ENCODE measurements at regions not wholly inside any gene's neighbourhood (a gene's known extent, or its start where the extent isn't known, plus 50 kb on each side); places are given as distances from the start of the nearest gene placed in this dataset.
"Not testable (repeated sequence)": the region's sequence is repeated elsewhere in the genome, so short reads cannot be mapped to it uniquely, and the experiment has no call there.

GRCh38 chr4:132269303-132269990 is 879.6 kb upstream of the PCDH10 start:
- no peak for DNase-seq

- DNase-seq = no peak
Measured at GRCh38 chr4:132275583-132276121, 873.4 kb upstream of the PCDH10 start.

- DNase-seq = no peak
Measured at GRCh38 chr4:132276185-132276584, 872.9 kb upstream of the PCDH10 start.

GRCh38 chr4:132276989-132277388 is 872.1 kb upstream of the PCDH10 start:
- DNase-seq = no peak

GRCh38 chr4:132281733-132282132 is 867.4 kb upstream of the PCDH10 start:
- no peak for DNase-seq

GRCh38 chr4:132284910-132285426 is 864.1 kb upstream of the PCDH10 start:
- no peak for DNase-seq

- DNase-seq = no peak
Measured at GRCh38 chr4:132297346-132297745, 851.7 kb upstream of the PCDH10 start.

GRCh38 chr4:132299841-132300240 is 849.3 kb upstream of the PCDH10 start:
- DNase-seq = no peak

- no peak for DNase-seq
Measured at GRCh38 chr4:132312521-132312920, 836.6 kb upstream of the PCDH10 start.

- DNase-seq = no peak
Measured at GRCh38 chr4:132313852-132314251, 835.2 kb upstream of the PCDH10 start.

GRCh38 chr4:132316738-132317137 is 832.4 kb upstream of the PCDH10 start:
- DNase-seq = no peak

GRCh38 chr4:132317923-132318322 is 831.2 kb upstream of the PCDH10 start:
- no peak for DNase-seq

- no peak for DNase-seq
Measured at GRCh38 chr4:132328761-132329160, 820.3 kb upstream of the PCDH10 start.

- DNase-seq = no peak
Measured at GRCh38 chr4:132330994-132331393, 818.1 kb upstream of the PCDH10 start.

GRCh38 chr4:132332932-132333723 is 816.0 kb upstream of the PCDH10 start:
- no peak for DNase-seq

- no peak for DNase-seq
Measured at GRCh38 chr4:132333724-132334047, 815.4 kb upstream of the PCDH10 start.

- no peak for DNase-seq
Measured at GRCh38 chr4:132334081-132334480, 815.0 kb upstream of the PCDH10 start.

- no peak for DNase-seq
Measured at GRCh38 chr4:132344924-132345828, 803.9 kb upstream of the PCDH10 start.

GRCh38 chr4:132346016-132346415 is 803.1 kb upstream of the PCDH10 start:
- DNase-seq = no peak

GRCh38 chr4:132351606-132352005 is 797.5 kb upstream of the PCDH10 start:
- not testable (repeated sequence) for DNase-seq

- no peak for DNase-seq
Measured at GRCh38 chr4:132382243-132382642, 766.9 kb upstream of the PCDH10 start.

GRCh38 chr4:132383571-132384199 is 765.4 kb upstream of the PCDH10 start:
- DNase-seq = no peak

GRCh38 chr4:132384709-132385108 is 764.4 kb upstream of the PCDH10 start:
- no peak for DNase-seq

All from NCI-H1417 treated with DMSO at 0.1 percent for 48 hours (cell line).